ENCODE measurements at regions not wholly inside any gene's neighbourhood (a gene's known extent, or its start where the extent isn't known, plus 50 kb on each side); places are given as distances from the start of the nearest gene placed in this dataset.

DNA sequence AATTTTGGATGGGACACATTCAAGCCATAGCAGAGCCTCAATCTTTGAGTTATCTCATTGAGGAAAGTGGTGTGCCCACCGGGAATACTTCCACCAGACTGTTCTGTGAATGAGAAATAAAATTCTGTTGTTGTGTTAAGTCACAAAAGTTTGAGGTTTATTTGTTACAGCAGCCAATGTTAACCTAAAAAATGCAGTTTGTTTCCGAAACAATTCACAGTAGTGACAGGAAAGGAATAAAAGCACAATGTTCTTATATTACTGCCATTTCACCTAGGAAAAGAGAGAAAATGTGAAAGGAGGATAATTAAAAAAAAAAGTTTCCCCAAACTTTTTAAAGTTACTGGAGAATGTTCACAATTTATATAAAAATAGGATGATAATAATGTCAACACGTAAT, 344.6 kb downstream of the CD83 start:
- no peaks in the 10 kb centered on the region for H4K20me1 ChIP-seq (ENCODE audit: control insufficient read depth, insufficient read depth, insufficient read length)
- H2BK20ac ChIP-seq (ENCODE audit: low read depth, low read length, poor library complexity, severe bottlenecking) = no peak overlapping the region
- no peaks in the 10 kb centered on the region for H3K23me2 ChIP-seq (ENCODE audit: insufficient read length, low read depth, low read length, poor library complexity, severe bottlenecking)
- H4K8ac ChIP-seq (replicated peaks; ENCODE audit: insufficient read length, low read depth, low read length) = no peak overlapping the region
- H3K9me3 ChIP-seq (ENCODE audit: control insufficient read depth, low read depth, low read length) = no peaks in the 10 kb centered on the region
- H2AK5ac ChIP-seq (ENCODE audit: insufficient read length, low read length) = no peak overlapping the region
- no peaks in the 10 kb centered on the region for H3K27me3 ChIP-seq (ENCODE audit: insufficient read depth, low read length)
- H2BK120ac ChIP-seq (ENCODE audit: low read depth, low read length, poor library complexity, severe bottlenecking) = no peak overlapping the region
- no peak overlapping the region for H3K18ac ChIP-seq (ENCODE audit: insufficient read length, low read depth, low read length)
- H3K56ac ChIP-seq (ENCODE audit: insufficient read length, low read depth, low read length) = no peak overlapping the region
- Mint-ChIP-seq H3K27ac (no peak overlapping the region), H3K9me3 (peaks cover 9 to 21% of the 10 kb centered on the region in 2 experiments; a peak in 4 of 5 replicates), H3K4me3 (no peak overlapping the region), H3K36me3 (ENCODE audit: insufficient read depth in 1 of 3, low read depth in 3 of 3) (peaks cover 8 to 18% (median 13%) of the 10 kb centered on the region in 3 experiments), H3K4me1 (peaks cover 6% of the 10 kb centered on the region in 2 experiments), H3K27me3 (ENCODE audit: low read depth) (no peaks in the 10 kb centered on the region; the same call in none of the 2 replicates)
- no peak overlapping the region for H3K14ac ChIP-seq (ENCODE audit: insufficient read depth, low read length)
- no peak overlapping the region for H3K23ac ChIP-seq (ENCODE audit: insufficient read length, low read depth, low read length)
- H3K4me2 ChIP-seq (ENCODE audit: insufficient read depth, insufficient read length, low read length) = no peak overlapping the region
- no peak overlapping the region for H2BK15ac ChIP-seq (ENCODE audit: low read depth, low read length)
- H3K9ac ChIP-seq (ENCODE audit: extremely low read depth, insufficient read length, low read length) = no peak overlapping the region
- H4K5ac ChIP-seq (ENCODE audit: insufficient read length, low read depth, low read length) = no peak overlapping the region
- H3K79me1 ChIP-seq (ENCODE audit: insufficient read depth, low read depth, low read length, poor library complexity, severe bottlenecking) = no peaks in the 10 kb centered on the region
- no peak overlapping the region for H2BK12ac ChIP-seq (ENCODE audit: insufficient read length, low read depth, low read length)
- no peak overlapping the region for H4K91ac ChIP-seq (ENCODE audit: insufficient read length, low read depth, low read length)
- H3K4me1 ChIP-seq (ENCODE audit: insufficient read depth, low read length) = no peaks in the 10 kb centered on the region
- no peak overlapping the region for H2BK5ac ChIP-seq (ENCODE audit: insufficient read length, low read length)
- WGBS (ENCODE audit: extremely low coverage, insufficient read length, low lambda C conversion rate) = no CpG with 5 or more reads among the region's 3 CpGs
- no peak overlapping the region for H3T11ph ChIP-seq (ENCODE audit: low read length)
- DNase-seq = no peak
- H3K4ac ChIP-seq (ENCODE audit: low read depth, low read length) = no peak overlapping the region
- TF ChIP-seq, protein P1, sequence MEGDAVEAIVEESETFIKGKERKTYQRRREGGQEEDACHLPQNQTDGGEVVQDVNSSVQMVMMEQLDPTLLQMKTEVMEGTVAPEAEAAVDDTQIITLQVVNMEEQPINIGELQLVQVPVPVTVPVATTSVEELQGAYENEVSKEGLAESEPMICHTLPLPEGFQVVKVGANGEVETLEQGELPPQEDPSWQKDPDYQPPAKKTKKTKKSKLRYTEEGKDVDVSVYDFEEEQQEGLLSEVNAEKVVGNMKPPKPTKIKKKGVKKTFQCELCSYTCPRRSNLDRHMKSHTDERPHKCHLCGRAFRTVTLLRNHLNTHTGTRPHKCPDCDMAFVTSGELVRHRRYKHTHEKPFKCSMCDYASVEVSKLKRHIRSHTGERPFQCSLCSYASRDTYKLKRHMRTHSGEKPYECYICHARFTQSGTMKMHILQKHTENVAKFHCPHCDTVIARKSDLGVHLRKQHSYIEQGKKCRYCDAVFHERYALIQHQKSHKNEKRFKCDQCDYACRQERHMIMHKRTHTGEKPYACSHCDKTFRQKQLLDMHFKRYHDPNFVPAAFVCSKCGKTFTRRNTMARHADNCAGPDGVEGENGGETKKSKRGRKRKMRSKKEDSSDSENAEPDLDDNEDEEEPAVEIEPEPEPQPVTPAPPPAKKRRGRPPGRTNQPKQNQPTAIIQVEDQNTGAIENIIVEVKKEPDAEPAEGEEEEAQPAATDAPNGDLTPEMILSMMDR (conservative IDR thresholded peaks at IDR 0.05) = no peak
- no peak overlapping the region for H3K27ac ChIP-seq (ENCODE audit: insufficient read length, low read depth, low read length)
- no peaks in the 10 kb centered on the region for H3K79me2 ChIP-seq (ENCODE audit: insufficient read depth, low read length)
- no peak overlapping the region for H2AFZ ChIP-seq (ENCODE audit: low read length)
